Sigmoid colon (tissue), 6 donors: ENCODE measurements at regions not wholly inside any gene's neighbourhood (a gene's known extent, or its start where the extent isn't known, plus 50 kb on each side); places are given as distances from the start of the nearest gene placed in this dataset.

Experiments
- DNase-seq: peaks from one replicate; pipeline ENCODE4 v3.0.0-alpha.2; 2019
- H3K27ac ChIP-seq, 4 donors: fragments of 200-600 bp; sonication (generic); one replicate each; pipeline ENCODE4 v1.5.1; 2016 to 2019; ENCODE audit warnings: mild to moderate bottlenecking in 1 of 4
- H3K27me3 ChIP-seq, 3 donors: fragments of 200-600 bp; sonication (generic); one replicate each; pipeline ENCODE4 v1.5.1; 2019; ENCODE audit warnings: mild to moderate bottlenecking in 1 of 3
- H3K36me3 ChIP-seq, 4 donors: fragments of 200-600 bp; sonication (generic); one replicate each; pipeline ENCODE4 v1.5.1; 2016 to 2019
- H3K4me1 ChIP-seq, 4 donors: fragments of 200-600 bp; sonication (generic); one replicate each; pipeline ENCODE4 v1.5.1; 2017 to 2019
- H3K4me3 ChIP-seq, 4 donors: fragments of 200-600 bp; sonication (generic); one replicate each; pipeline ENCODE4 v1.5.1; 2017 to 2019; ENCODE audit warnings: mild to moderate bottlenecking in 2 of 4, moderate library complexity in 1 of 4
- H3K9me3 ChIP-seq, 4 donors: fragments of 200-600 bp in 3 of 4; sonication (generic) in 3 of 4; one replicate each; pipeline versions ENCODE4 v1.5.1 to v1.6.1; 2013 to 2019
- CTCF ChIP-seq, 4 experiments: fragments of 450-650 bp in 3 of 4; fragments of 200-600 bp in 1 of 4; IDR thresholded peaks; one replicate each; pipeline ENCODE4 v1.5.1; 2016 to 2019; ENCODE audit warnings: antibody characterized with exemption in 4 of 4, mild to moderate bottlenecking in 3 of 4, moderate library complexity in 2 of 4
- EP300 ChIP-seq, 4 donors: sonication (generic); formaldehyde crosslinking; IDR thresholded peaks; one replicate each; pipeline ENCODE4 v1.6.1; 2017; ENCODE audit warnings: antibody characterized with exemption in 4 of 4
- POLR2A ChIP-seq, 2 donors: fragments of 450-650 bp; IDR thresholded peaks; one replicate each; pipeline ENCODE4 v1.6.1; 2016; ENCODE audit warnings: antibody characterized with exemption in 2 of 2, mild to moderate bottlenecking in 2 of 2, moderate library complexity in 2 of 2
- POLR2AphosphoS5 ChIP-seq, 4 donors: sonication (generic); formaldehyde crosslinking; IDR thresholded peaks; one replicate each; pipeline ENCODE4 v1.6.1; 2017; ENCODE audit warnings: antibody characterized with exemption in 4 of 4
- WGBS, 2 donors: extraction: QIAGEN DNeasy Blood & Tissue Kit; methylation state at CpG; one replicate each; pipeline ENCODE4 v1.1.7; 2013; 5-methylcytosine and 5-hydroxymethylcytosine counted together
- intact Hi-C: fragments of 100-400 bp; cut with DNase I; formaldehyde crosslinking; loops from one replicate; pipeline ENCODE4 v1.15.1; 2023
- donor health status: healthy with polysubstance abuse.
- donor health status: healthy.

GRCh38 chr2:59924346-59924745 lies 629.1 kb downstream of the BCL11A start:
- H3K9me3 ChIP-seq = no peaks in the 10 kb centered on the region
- TF ChIP-seq EP300 (IDR thresholded peaks at IDR 0.05) = no peak
- TF ChIP-seq POLR2AphosphoS5 (IDR thresholded peaks at IDR 0.05) = no peak
- TF ChIP-seq POLR2A (IDR thresholded peaks at IDR 0.05) = no peak
- TF ChIP-seq CTCF (IDR thresholded peaks at IDR 0.05) = no peak
- 91 to 94% methylated on average over 1 of the region's 1 CpG for WGBS, 2 donors
- H3K4me1 ChIP-seq = no peaks in the 10 kb centered on the region
- intact Hi-C loops = no loop called here
- H3K27me3 ChIP-seq = no peaks in the 10 kb centered on the region
- H3K27ac ChIP-seq = no peak overlapping the region
- no peak overlapping the region for H3K4me3 ChIP-seq
- no peaks in the 10 kb centered on the region for H3K36me3 ChIP-seq
- no peak for DNase-seq

GRCh38 chr2:59922450-59922849 lies 631.0 kb downstream of the BCL11A start:
- DNase-seq = no peak
- 86 to 93% methylated on average over 4 of the region's 4 CpGs for WGBS, 2 donors
- intact Hi-C loops = no loop called here

GRCh38 chr2:59921743-59922142 lies 631.7 kb downstream of the BCL11A start:
- no peaks in the 10 kb centered on the region for H3K4me1 ChIP-seq
- no peaks in the 10 kb centered on the region for H3K27me3 ChIP-seq
- no peaks in the 10 kb centered on the region for H3K9me3 ChIP-seq
- TF ChIP-seq POLR2A (IDR thresholded peaks at IDR 0.05) = no peak
- TF ChIP-seq POLR2AphosphoS5 (IDR thresholded peaks at IDR 0.05) = no peak
- TF ChIP-seq EP300 (IDR thresholded peaks at IDR 0.05) = no peak
- TF ChIP-seq CTCF (IDR thresholded peaks at IDR 0.05) = no peak
- no peak for DNase-seq
- 95 to 96% methylated on average over 4 of the region's 4 CpGs for WGBS, 2 donors
- no peaks in the 10 kb centered on the region for H3K36me3 ChIP-seq
- no peak overlapping the region for H3K27ac ChIP-seq
- intact Hi-C loops = no loop called here
- H3K4me3 ChIP-seq = no peak overlapping the region

More at GRCh38 chr2:59922450-59922849, 631.0 kb downstream of the BCL11A start:
- Histone ChIP-seq H3K27ac (no peak overlapping the region), H3K4me1 (no peaks in the 10 kb centered on the region), H3K36me3 (no peaks in the 10 kb centered on the region), H3K9me3 (no peaks in the 10 kb centered on the region), H3K4me3 (no peak overlapping the region), H3K27me3 (no peaks in the 10 kb centered on the region)
- TF ChIP-seq EP300 (IDR thresholded peaks at IDR 0.05) (no peak), POLR2A (IDR thresholded peaks at IDR 0.05) (no peak), CTCF (IDR thresholded peaks at IDR 0.05) (no peak), POLR2AphosphoS5 (IDR thresholded peaks at IDR 0.05) (no peak)

GRCh38 chr2:59920961-59921360 lies 632.5 kb downstream of the BCL11A start:
- Histone ChIP-seq H3K9me3 (no peaks in the 10 kb centered on the region), H3K4me1 (no peaks in the 10 kb centered on the region), H3K4me3 (no peak overlapping the region), H3K27me3 (no peaks in the 10 kb centered on the region), H3K36me3 (no peaks in the 10 kb centered on the region), H3K27ac (no peak overlapping the region)
- DNase-seq = no peak
- no peak for TF ChIP-seq POLR2A (IDR thresholded peaks at IDR 0.05)
- intact Hi-C loops = no loop called here
- 87 to 91% methylated on average over 4 of the region's 4 CpGs for WGBS, 2 donors

- Histone ChIP-seq H3K27me3 (no peaks in the 10 kb centered on the region), H3K4me1 (no peaks in the 10 kb centered on the region), H3K4me3 (no peak overlapping the region), H3K9me3 (no peaks in the 10 kb centered on the region), H3K36me3 (no peaks in the 10 kb centered on the region), H3K27ac (no peak overlapping the region)
- intact Hi-C loops = no loop called here
- no peak for TF ChIP-seq POLR2A (IDR thresholded peaks at IDR 0.05)
- no peak for TF ChIP-seq CTCF (IDR thresholded peaks at IDR 0.05)
- TF ChIP-seq EP300 (IDR thresholded peaks at IDR 0.05) = no peak
- 66 to 81% methylated on average over 4 of the region's 4 CpGs for WGBS, 2 donors
- no peak for DNase-seq
These were observed 633.1 kb downstream of the BCL11A start for GRCh38 chr2:59920307-59920706.
